ENCODE measurements at regions not wholly inside any gene's neighbourhood (a gene's known extent, or its start where the extent isn't known, plus 50 kb on each side); places are given as distances from the start of the nearest gene placed in this dataset.

DNA sequence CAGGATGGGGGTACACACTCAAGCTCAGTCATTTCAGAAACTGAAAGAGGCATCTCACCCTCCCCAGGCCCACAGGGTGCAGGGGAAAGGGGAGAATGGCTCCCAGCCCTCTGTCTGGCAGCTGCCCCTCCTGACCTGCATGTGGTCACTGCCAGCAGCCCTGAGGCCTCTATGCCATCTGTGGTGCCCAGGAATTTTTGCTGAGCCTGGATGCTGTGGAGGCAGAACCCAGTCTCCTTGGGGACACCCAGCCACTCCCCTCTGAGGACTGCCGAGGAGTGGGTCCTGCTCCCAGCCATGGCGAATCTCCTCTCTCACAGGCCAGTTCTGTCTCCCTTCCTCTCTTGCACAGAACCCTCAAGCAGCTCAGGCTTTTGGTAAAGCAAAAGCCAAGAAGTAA lies 104.0 kb upstream of the ALDH1B1 start:
- intact Hi-C loops (cut with micrococcal nuclease; ENCODE audit: unreplicated experiment): no loop called here
- TF ChIP-seq, protein P1, sequence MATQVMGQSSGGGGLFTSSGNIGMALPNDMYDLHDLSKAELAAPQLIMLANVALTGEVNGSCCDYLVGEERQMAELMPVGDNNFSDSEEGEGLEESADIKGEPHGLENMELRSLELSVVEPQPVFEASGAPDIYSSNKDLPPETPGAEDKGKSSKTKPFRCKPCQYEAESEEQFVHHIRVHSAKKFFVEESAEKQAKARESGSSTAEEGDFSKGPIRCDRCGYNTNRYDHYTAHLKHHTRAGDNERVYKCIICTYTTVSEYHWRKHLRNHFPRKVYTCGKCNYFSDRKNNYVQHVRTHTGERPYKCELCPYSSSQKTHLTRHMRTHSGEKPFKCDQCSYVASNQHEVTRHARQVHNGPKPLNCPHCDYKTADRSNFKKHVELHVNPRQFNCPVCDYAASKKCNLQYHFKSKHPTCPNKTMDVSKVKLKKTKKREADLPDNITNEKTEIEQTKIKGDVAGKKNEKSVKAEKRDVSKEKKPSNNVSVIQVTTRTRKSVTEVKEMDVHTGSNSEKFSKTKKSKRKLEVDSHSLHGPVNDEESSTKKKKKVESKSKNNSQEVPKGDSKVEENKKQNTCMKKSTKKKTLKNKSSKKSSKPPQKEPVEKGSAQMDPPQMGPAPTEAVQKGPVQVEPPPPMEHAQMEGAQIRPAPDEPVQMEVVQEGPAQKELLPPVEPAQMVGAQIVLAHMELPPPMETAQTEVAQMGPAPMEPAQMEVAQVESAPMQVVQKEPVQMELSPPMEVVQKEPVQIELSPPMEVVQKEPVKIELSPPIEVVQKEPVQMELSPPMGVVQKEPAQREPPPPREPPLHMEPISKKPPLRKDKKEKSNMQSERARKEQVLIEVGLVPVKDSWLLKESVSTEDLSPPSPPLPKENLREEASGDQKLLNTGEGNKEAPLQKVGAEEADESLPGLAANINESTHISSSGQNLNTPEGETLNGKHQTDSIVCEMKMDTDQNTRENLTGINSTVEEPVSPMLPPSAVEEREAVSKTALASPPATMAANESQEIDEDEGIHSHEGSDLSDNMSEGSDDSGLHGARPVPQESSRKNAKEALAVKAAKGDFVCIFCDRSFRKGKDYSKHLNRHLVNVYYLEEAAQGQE (IDR thresholded peaks at IDR 0.05; ENCODE audit: insufficient read depth in 1 of 2, low read depth in 2 of 2, low read length in 1 of 2): no peak
- TF ChIP-seq TCF7L2 (IDR thresholded peaks at IDR 0.05; ENCODE audit: low read depth, low read length) (no peak), SIN3A (IDR thresholded peaks at IDR 0.05; ENCODE audit: borderline replicate concordance, insufficient read depth, low read depth, low read length) (no peak), POLR2AphosphoS5 (IDR thresholded peaks at IDR 0.05; ENCODE audit: low read depth, low read length) (no peak)
- TF ChIP-seq, protein P2, sequence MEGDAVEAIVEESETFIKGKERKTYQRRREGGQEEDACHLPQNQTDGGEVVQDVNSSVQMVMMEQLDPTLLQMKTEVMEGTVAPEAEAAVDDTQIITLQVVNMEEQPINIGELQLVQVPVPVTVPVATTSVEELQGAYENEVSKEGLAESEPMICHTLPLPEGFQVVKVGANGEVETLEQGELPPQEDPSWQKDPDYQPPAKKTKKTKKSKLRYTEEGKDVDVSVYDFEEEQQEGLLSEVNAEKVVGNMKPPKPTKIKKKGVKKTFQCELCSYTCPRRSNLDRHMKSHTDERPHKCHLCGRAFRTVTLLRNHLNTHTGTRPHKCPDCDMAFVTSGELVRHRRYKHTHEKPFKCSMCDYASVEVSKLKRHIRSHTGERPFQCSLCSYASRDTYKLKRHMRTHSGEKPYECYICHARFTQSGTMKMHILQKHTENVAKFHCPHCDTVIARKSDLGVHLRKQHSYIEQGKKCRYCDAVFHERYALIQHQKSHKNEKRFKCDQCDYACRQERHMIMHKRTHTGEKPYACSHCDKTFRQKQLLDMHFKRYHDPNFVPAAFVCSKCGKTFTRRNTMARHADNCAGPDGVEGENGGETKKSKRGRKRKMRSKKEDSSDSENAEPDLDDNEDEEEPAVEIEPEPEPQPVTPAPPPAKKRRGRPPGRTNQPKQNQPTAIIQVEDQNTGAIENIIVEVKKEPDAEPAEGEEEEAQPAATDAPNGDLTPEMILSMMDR (IDR thresholded peaks at IDR 0.05): no peak
- H3K27ac ChIP-seq (ENCODE audit: low read length): no peak overlapping the region
- H3K4me1 ChIP-seq (ENCODE audit: control insufficient read depth, insufficient read depth, low read length): no peaks in the 10 kb centered on the region
- H3K36me3 ChIP-seq (ENCODE audit: control insufficient read depth, insufficient read depth, low read length): no peaks in the 10 kb centered on the region
- no TSS peak for BruUV-seq (replicated peaks)
- no peaks in the 10 kb centered on the region for H3K9me3 ChIP-seq (ENCODE audit: control insufficient read depth, insufficient read depth, low read depth, low read length)
- H3K4me3 ChIP-seq (ENCODE audit: low read depth in 2 of 2, low read length in 2 of 2): no peak overlapping the region
- ChIA-PET CTCF (no interaction called here), POLR2A (no interaction called here)
- ATAC-seq (no peak), DNase-seq (ENCODE audit: low read depth, low spot score) (no peak)
- no peaks in the 10 kb centered on the region for H3K27me3 ChIP-seq (ENCODE audit: control insufficient read depth, insufficient read depth, low read length)
- in situ Hi-C loops (cut with HindIII; ENCODE audit: low pct_unique_long_range_greater_than_20kb, low sequenced_read_pairs): no loop called here

DNA sequence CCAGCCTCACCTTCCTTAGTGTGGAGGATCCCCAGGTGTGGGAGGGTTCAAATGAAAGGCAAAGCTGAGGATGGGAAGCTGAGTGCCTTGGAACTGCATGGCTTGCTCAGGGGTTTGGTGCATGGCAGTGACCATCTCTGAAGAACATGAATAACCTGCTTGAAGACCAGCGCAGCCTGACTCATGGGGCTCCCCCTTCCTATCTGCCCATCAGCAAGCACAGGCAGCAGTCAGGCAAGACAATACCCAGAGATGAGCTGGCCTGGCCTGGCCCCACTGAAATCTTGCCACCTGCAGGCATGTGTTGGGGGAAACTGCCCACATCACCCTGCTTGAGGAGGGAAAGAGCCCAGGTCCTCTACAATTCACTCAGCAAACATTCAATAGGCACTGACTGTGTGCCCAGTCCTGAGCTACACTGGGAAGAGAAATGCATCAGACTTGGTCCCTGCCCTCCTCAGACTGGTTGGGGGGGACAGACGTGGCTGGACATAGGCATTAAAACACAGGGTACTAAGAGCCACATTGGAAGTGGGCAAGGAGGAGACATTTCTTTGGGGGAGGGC lies 105.0 kb upstream of the ALDH1B1 start:
- Histone ChIP-seq H3K4me1 (ENCODE audit: control insufficient read depth, insufficient read depth, low read length) (no peaks in the 10 kb centered on the region), H3K4me3 (ENCODE audit: low read depth in 2 of 2, low read length in 2 of 2) (no peak overlapping the region), H3K9me3 (ENCODE audit: control insufficient read depth, insufficient read depth, low read depth, low read length) (no peaks in the 10 kb centered on the region), H3K27me3 (ENCODE audit: control insufficient read depth, insufficient read depth, low read length) (no peaks in the 10 kb centered on the region), H3K27ac (ENCODE audit: low read length) (no peak overlapping the region), H3K36me3 (ENCODE audit: control insufficient read depth, insufficient read depth, low read length) (no peaks in the 10 kb centered on the region)
- CTCF ChIA-PET: no interaction called here
- DNase-seq (ENCODE audit: low read depth, low spot score) (no peak), ATAC-seq (no peak)
- TF ChIP-seq, protein P2 (IDR thresholded peaks at IDR 0.05): no peak
- TF ChIP-seq POLR2AphosphoS5 (IDR thresholded peaks at IDR 0.05; ENCODE audit: low read depth, low read length) (no peak), SIN3A (IDR thresholded peaks at IDR 0.05; ENCODE audit: borderline replicate concordance, insufficient read depth, low read depth, low read length) (no peak), TCF7L2 (IDR thresholded peaks at IDR 0.05; ENCODE audit: low read depth, low read length) (no peak)
- TF ChIP-seq, protein P1 (IDR thresholded peaks at IDR 0.05; ENCODE audit: insufficient read depth in 1 of 2, low read depth in 2 of 2, low read length in 1 of 2): no peak
- in situ Hi-C loops (cut with HindIII; ENCODE audit: low pct_unique_long_range_greater_than_20kb, low sequenced_read_pairs) (no loop called here), intact Hi-C loops (cut with micrococcal nuclease; ENCODE audit: unreplicated experiment) (no loop called here)
- POLR2A ChIA-PET: no interaction called here
- BruUV-seq (replicated peaks): no TSS peak
